NCI-H2081 treated with DMSO at 0.1 percent for 48 hours (cell line): ENCODE measurements at regions not wholly inside any gene's neighbourhood (a gene's known extent, or its start where the extent isn't known, plus 50 kb on each side); places are given as distances from the start of the nearest gene placed in this dataset.
A peak's percentile ranks its signal among the peaks of the same experiment; 100 is the strongest.

Experiments used
- DNase-seq: peaks from one replicate; lab custom pipeline; 2025; lab: John Stamatoyannopoulos, UW

GRCh38 chr5:165094782-165095181 lies 1589.4 kb downstream of the MAT2B start:
- no peak for DNase-seq

GRCh38 chr5:165101709-165102108 lies 1596.3 kb downstream of the MAT2B start:
- DNase-seq = no peak

- DNase-seq = no peak
These were observed 1599.2 kb downstream of the MAT2B start for GRCh38 chr5:165104611-165105010.

- DNase-seq = no peak
These were observed 1603.4 kb downstream of the MAT2B start for GRCh38 chr5:165108809-165109208.

GRCh38 chr5:165119175-165119574 lies 1613.8 kb downstream of the MAT2B start:
- no peak for DNase-seq

- no peak for DNase-seq
These were observed 1621.2 kb downstream of the MAT2B start for GRCh38 chr5:165126598-165126997.

- DNase-seq = no peak
These were observed 1622.5 kb downstream of the MAT2B start for GRCh38 chr5:165127941-165128340.

GRCh38 chr5:165130656-165131055 lies 1625.2 kb downstream of the MAT2B start:
- no peak for DNase-seq

- DNase-seq = no peak
These were observed 1628.7 kb downstream of the MAT2B start for GRCh38 chr5:165134155-165134554.

GRCh38 chr5:165135565-165135964 lies 1630.1 kb downstream of the MAT2B start:
- no peak for DNase-seq

- DNase-seq = no peak
These were observed 1632.3 kb downstream of the MAT2B start for GRCh38 chr5:165137701-165138100.

GRCh38 chr5:165138236-165138635 lies 1632.8 kb downstream of the MAT2B start:
- DNase-seq = no peak

GRCh38 chr5:165139262-165139661 lies 1633.8 kb downstream of the MAT2B start:
- DNase-seq = no peak

GRCh38 chr5:165139721-165140120 lies 1634.3 kb downstream of the MAT2B start:
- no peak for DNase-seq

- DNase-seq = no peak
These were observed 1638.3 kb downstream of the MAT2B start for GRCh38 chr5:165143741-165144140.

- no peak for DNase-seq
These were observed 1644.0 kb downstream of the MAT2B start for GRCh38 chr5:165149431-165149830.

GRCh38 chr5:165152058-165152457 lies 1646.6 kb downstream of the MAT2B start:
- DNase-seq = peak; percentile 19

- DNase-seq = no peak
These were observed 1651.8 kb downstream of the MAT2B start for GRCh38 chr5:165157219-165157618.

GRCh38 chr5:165161204-165161603 lies 1655.8 kb downstream of the MAT2B start:
- DNase-seq = no peak

- DNase-seq = no peak
These were observed 1658.4 kb downstream of the MAT2B start for GRCh38 chr5:165163861-165164260.

GRCh38 chr5:165173651-165174050 lies 1668.2 kb downstream of the MAT2B start:
- DNase-seq = no peak

- DNase-seq = no peak
These were observed 1669.6 kb downstream of the MAT2B start for GRCh38 chr5:165175041-165175440.

GRCh38 chr5:165184183-165184582 lies 1678.8 kb downstream of the MAT2B start:
- no peak for DNase-seq

- DNase-seq = no peak
These were observed 1680.3 kb downstream of the MAT2B start for GRCh38 chr5:165185716-165186115.

- DNase-seq = no peak
These were observed 1682.4 kb downstream of the MAT2B start for GRCh38 chr5:165187815-165188214.
